Vagina (tissue), 2 donors: ENCODE measurements at regions not wholly inside any gene's neighbourhood (a gene's known extent, or its start where the extent isn't known, plus 50 kb on each side); places are given as distances from the start of the nearest gene placed in this dataset.

ENCODE experiments used
- DNase-seq, 2 donors: peaks; one replicate each; pipeline ENCODE4 v3.0.0-alpha.2; 2017; ENCODE audit errors: extremely low spot score in 2 of 2
- H3K27ac ChIP-seq: fragments of 200-600 bp; sonication (generic); one replicate; pipeline ENCODE4 v1.5.1; 2019
- H3K27me3 ChIP-seq: fragments of 200-600 bp; sonication (generic); one replicate; pipeline ENCODE4 v1.5.1; 2019
- H3K36me3 ChIP-seq, 2 donors: fragments of 200-600 bp; sonication (generic); one replicate each; pipeline ENCODE4 v1.5.1; 2017 to 2019
- H3K4me1 ChIP-seq: fragments of 200-600 bp; sonication (generic); one replicate; pipeline ENCODE4 v1.5.1; 2019
- H3K4me3 ChIP-seq, 2 donors: fragments of 200-600 bp; sonication (generic); 1 replicate in 1 of 2; 2 replicates in 1 of 2; pipeline ENCODE4 v1.5.1; 2016 to 2019
- H3K9me3 ChIP-seq: fragments of 200-600 bp; sonication (generic); one replicate; pipeline ENCODE4 v1.5.1; 2019
- POLR2A ChIP-seq, 2 donors: fragments of 450-650 bp; IDR thresholded peaks; one replicate each; pipeline ENCODE4 v1.6.1; 2017; ENCODE audit warnings: antibody characterized with exemption in 2 of 2, mild to moderate bottlenecking in 2 of 2, moderate library complexity in 2 of 2
- POLR2AphosphoS5 ChIP-seq, 2 donors: sonication (generic); formaldehyde crosslinking; IDR thresholded peaks; one replicate each; pipeline ENCODE4 v1.9.0; 2017; ENCODE audit warnings: antibody characterized with exemption in 2 of 2, mild to moderate bottlenecking in 2 of 2, low read depth in 1 of 2; ENCODE audit not compliant: insufficient read depth in 1 of 2
- intact Hi-C: fragments of 100-400 bp; cut with DNase I; formaldehyde crosslinking; loops from one replicate; pipeline ENCODE4 v1.15.1; 2023
- TF ChIP-seq, protein P1 (sequence below), 3 experiments: fragments of 450-650 bp in 2 of 3; fragments of 200-600 bp in 1 of 3; sonication (generic) in 1 of 3; IDR thresholded peaks; one replicate each; pipeline ENCODE4 v1.5.1; 2017 to 2019; ENCODE audit warnings: antibody characterized with exemption in 3 of 3, mild to moderate bottlenecking in 2 of 3, moderate library complexity in 2 of 3

DNA sequence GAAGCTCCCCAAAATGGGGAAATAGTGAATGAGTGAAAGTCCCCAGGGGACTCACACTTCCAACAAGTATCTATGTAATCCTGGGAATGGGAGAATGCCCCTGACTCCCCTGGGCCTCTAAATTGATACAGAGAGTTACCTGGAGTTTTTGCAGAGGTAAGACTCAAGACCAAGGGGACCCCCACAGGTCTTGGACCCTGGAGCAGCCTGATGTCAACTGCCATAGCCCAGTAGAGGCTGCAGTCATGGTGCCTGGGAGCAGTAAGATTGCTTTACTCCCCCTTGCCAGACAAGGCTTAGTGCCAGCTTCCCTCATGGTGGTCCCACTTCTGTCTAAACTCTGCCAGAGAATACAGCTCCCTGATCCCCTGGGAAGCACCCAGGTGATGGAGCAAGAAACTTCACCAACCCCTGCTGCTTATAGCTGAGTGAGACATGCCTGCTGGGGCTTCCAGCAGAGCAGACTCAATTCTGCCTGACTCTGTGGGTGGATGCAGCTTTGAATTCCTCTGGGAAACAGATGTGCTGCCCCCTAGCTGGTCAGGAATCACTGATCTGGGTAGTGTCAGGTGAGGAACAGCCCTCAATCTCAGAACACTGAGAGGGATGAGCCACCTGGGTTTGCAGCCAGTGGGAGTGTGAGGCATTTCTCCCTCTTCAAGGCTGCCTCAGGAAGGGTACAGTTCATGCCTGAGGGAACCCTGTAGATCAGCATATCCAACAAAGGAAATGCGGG lies 485.9 kb downstream of the NSUN3 start:
- Histone ChIP-seq H3K4me1 (no peaks in the 10 kb centered on the region), H3K4me3 (no peak overlapping the region), H3K36me3 (no peaks in the 10 kb centered on the region), H3K9me3 (no peaks in the 10 kb centered on the region), H3K27me3 (no peaks in the 10 kb centered on the region), H3K27ac (no peak overlapping the region)
- no peak for DNase-seq
- intact Hi-C loops, result no loop called here
- no peak for TF ChIP-seq POLR2A (IDR thresholded peaks at IDR 0.05)
- no peak for TF ChIP-seq POLR2AphosphoS5 (IDR thresholded peaks at IDR 0.05; ENCODE audit: insufficient read depth in 1 of 2, low read depth in 1 of 2)
- TF ChIP-seq, protein P1, sequence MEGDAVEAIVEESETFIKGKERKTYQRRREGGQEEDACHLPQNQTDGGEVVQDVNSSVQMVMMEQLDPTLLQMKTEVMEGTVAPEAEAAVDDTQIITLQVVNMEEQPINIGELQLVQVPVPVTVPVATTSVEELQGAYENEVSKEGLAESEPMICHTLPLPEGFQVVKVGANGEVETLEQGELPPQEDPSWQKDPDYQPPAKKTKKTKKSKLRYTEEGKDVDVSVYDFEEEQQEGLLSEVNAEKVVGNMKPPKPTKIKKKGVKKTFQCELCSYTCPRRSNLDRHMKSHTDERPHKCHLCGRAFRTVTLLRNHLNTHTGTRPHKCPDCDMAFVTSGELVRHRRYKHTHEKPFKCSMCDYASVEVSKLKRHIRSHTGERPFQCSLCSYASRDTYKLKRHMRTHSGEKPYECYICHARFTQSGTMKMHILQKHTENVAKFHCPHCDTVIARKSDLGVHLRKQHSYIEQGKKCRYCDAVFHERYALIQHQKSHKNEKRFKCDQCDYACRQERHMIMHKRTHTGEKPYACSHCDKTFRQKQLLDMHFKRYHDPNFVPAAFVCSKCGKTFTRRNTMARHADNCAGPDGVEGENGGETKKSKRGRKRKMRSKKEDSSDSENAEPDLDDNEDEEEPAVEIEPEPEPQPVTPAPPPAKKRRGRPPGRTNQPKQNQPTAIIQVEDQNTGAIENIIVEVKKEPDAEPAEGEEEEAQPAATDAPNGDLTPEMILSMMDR (IDR thresholded peaks at IDR 0.05), result no peak

DNA sequence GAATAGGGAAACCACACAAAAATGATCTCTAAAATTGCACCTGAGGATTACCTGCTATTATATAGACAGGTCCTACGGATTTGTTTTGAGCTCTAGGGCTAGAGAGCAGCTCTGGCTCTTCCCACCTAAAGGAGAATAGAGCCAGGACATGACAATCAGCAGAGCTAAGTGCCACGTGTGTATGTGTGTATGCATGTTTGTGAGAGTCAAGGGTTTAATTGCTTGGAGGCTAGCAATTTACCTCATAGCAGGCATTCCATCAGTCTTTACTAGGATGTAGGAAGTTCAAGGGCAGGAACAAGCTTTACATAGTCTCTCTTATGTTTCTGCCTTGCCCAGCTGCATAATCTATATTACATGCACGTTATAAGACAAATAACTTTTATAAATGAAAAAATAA lies 498.2 kb downstream of the NSUN3 start:
- no peak for DNase-seq
- no peak overlapping the region for H3K27ac ChIP-seq
- no peaks in the 10 kb centered on the region for H3K4me1 ChIP-seq
- H3K36me3 ChIP-seq, result no peaks in the 10 kb centered on the region
- H3K9me3 ChIP-seq, result no peaks in the 10 kb centered on the region
- intact Hi-C loops, result no loop called here
- H3K27me3 ChIP-seq, result no peaks in the 10 kb centered on the region
- no peak overlapping the region for H3K4me3 ChIP-seq
- TF ChIP-seq, protein P1 (IDR thresholded peaks at IDR 0.05), result no peak
- TF ChIP-seq POLR2AphosphoS5 (IDR thresholded peaks at IDR 0.05; ENCODE audit: insufficient read depth in 1 of 2, low read depth in 1 of 2) (no peak), POLR2A (IDR thresholded peaks at IDR 0.05) (no peak)

DNA sequence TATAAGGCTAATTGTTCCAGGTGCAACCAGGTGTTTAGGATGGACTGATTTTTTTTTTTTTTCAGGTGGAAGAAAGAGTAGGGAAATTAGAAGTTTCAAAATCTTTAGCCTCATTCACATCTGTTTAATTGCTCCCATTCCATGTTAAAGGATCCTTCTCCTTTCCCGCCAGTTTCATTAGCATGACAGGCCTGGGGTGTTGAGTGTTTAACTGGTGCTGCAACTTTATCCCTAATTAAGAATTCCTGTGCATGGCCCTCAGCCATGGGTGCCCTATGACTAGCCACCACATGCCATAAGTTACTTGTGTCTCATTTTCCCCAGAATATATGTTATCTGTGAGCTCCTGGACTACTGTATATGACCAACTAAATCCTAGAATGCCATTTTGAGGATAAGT lies 501.4 kb downstream of the NSUN3 start:
- no peak for DNase-seq
- intact Hi-C loops, result no loop called here
- H3K4me3 ChIP-seq, result no peak overlapping the region
- H3K36me3 ChIP-seq, result no peaks in the 10 kb centered on the region
- H3K9me3 ChIP-seq, result no peaks in the 10 kb centered on the region
- TF ChIP-seq POLR2AphosphoS5 (IDR thresholded peaks at IDR 0.05; ENCODE audit: insufficient read depth in 1 of 2, low read depth in 1 of 2) (no peak), POLR2A (IDR thresholded peaks at IDR 0.05) (no peak)
- TF ChIP-seq, protein P1 (IDR thresholded peaks at IDR 0.05), result no peak
- H3K27me3 ChIP-seq, result no peaks in the 10 kb centered on the region
- H3K4me1 ChIP-seq, result no peaks in the 10 kb centered on the region
- no peak overlapping the region for H3K27ac ChIP-seq

DNA sequence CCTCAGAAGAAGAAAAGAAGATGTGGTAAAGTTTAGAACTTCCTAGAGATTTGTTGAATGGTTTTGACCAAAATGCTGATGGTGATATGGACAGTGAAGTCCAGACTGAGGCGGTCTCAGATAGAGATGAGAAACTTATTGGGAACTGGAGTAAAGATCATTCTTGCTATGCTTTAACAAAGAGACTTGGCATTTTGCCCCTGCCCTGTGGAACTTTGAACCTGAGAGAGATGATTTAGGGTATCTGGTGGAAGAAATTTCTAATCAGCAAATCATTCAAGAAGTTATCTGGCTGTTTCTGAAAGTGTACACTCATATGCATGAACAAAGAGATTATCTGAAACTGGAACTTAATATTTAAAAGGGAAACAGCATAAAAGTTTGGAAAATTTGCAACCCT lies 505.2 kb downstream of the NSUN3 start:
- TF ChIP-seq, protein P1 (IDR thresholded peaks at IDR 0.05), result no peak
- no peak for TF ChIP-seq POLR2A (IDR thresholded peaks at IDR 0.05)
- no peak for TF ChIP-seq POLR2AphosphoS5 (IDR thresholded peaks at IDR 0.05; ENCODE audit: insufficient read depth in 1 of 2, low read depth in 1 of 2)
- no peak for DNase-seq
- intact Hi-C loops, result no loop called here
- no peaks in the 10 kb centered on the region for H3K36me3 ChIP-seq
- no peak overlapping the region for H3K4me3 ChIP-seq
- H3K4me1 ChIP-seq, result no peaks in the 10 kb centered on the region
- H3K27ac ChIP-seq, result no peak overlapping the region
- no peaks in the 10 kb centered on the region for H3K9me3 ChIP-seq
- no peaks in the 10 kb centered on the region for H3K27me3 ChIP-seq

DNA sequence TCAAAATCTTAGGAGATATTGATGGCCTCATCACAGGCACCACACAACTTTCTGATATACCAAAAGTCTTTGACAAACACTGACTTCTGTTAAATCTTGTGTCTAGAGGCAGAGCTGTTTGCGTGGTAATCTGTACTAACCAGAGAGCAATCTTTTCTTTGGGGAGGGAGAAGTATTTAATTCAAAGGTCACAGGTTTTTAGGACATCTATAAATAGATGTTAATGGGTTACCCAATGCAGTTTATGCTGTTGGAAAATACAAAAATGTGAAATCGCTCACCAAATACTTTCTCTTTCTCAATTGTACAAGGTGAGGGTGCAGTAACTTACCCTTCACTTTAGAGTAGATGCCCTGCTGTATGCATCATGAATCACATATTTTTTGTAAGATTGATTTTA lies 510.5 kb downstream of the NSUN3 start:
- no peaks in the 10 kb centered on the region for H3K36me3 ChIP-seq
- DNase-seq, result no peak
- H3K4me1 ChIP-seq, result no peaks in the 10 kb centered on the region
- intact Hi-C loops, result no loop called here
- no peaks in the 10 kb centered on the region for H3K27me3 ChIP-seq
- no peak overlapping the region for H3K27ac ChIP-seq
- H3K9me3 ChIP-seq, result no peaks in the 10 kb centered on the region
- H3K4me3 ChIP-seq, result no peak overlapping the region
- TF ChIP-seq POLR2A (IDR thresholded peaks at IDR 0.05) (no peak), POLR2AphosphoS5 (IDR thresholded peaks at IDR 0.05; ENCODE audit: insufficient read depth in 1 of 2, low read depth in 1 of 2) (no peak)
- TF ChIP-seq, protein P1 (IDR thresholded peaks at IDR 0.05), result no peak
